ENCODE measurements at regions not wholly inside any gene's neighbourhood (a gene's known extent, or its start where the extent isn't known, plus 50 kb on each side); places are given as distances from the start of the nearest gene placed in this dataset.

- H3K4me3 ChIP-seq (ENCODE audit: low read depth, low read length) = no peak overlapping the region
- DNase-seq (ENCODE audit: low read depth) = no peak
- no peak for TF ChIP-seq CTCF (conservative IDR thresholded peaks at IDR 0.05; ENCODE audit: low read depth, low read length)
Observed at GRCh38 chr14:86104691-86105265, 574.8 kb downstream of the FLRT2 start.

- DNase-seq (ENCODE audit: low read depth) = no peak
- H3K4me3 ChIP-seq (ENCODE audit: low read depth, low read length) = no peak overlapping the region
- no peak for TF ChIP-seq CTCF (conservative IDR thresholded peaks at IDR 0.05; ENCODE audit: low read depth, low read length)
Observed at GRCh38 chr14:86094512-86094911, 564.6 kb downstream of the FLRT2 start.

- no peak for TF ChIP-seq CTCF (conservative IDR thresholded peaks at IDR 0.05; ENCODE audit: low read depth, low read length)
- DNase-seq (ENCODE audit: low read depth) = no peak
Observed at GRCh38 chr14:86091811-86092210, 561.9 kb downstream of the FLRT2 start.

GRCh38 chr14:86088156-86088555 lies 558.2 kb downstream of the FLRT2 start:
- no peak for DNase-seq (ENCODE audit: low read depth)
- no peak overlapping the region for H3K4me3 ChIP-seq (ENCODE audit: low read depth, low read length)
- TF ChIP-seq CTCF (conservative IDR thresholded peaks at IDR 0.05; ENCODE audit: low read depth, low read length) = no peak

More at GRCh38 chr14:86091811-86092210, 561.9 kb downstream of the FLRT2 start:
- H3K4me3 ChIP-seq (ENCODE audit: low read depth, low read length) = no peak overlapping the region

- no peak overlapping the region for H3K4me3 ChIP-seq (ENCODE audit: low read depth, low read length)
- DNase-seq (ENCODE audit: low read depth) = no peak
- TF ChIP-seq CTCF (conservative IDR thresholded peaks at IDR 0.05; ENCODE audit: low read depth, low read length) = no peak
Observed at GRCh38 chr14:86087377-86087776, 557.4 kb downstream of the FLRT2 start.

GRCh38 chr14:86086962-86087361 lies 557.0 kb downstream of the FLRT2 start:
- DNase-seq (ENCODE audit: low read depth) = no peak
- no peak overlapping the region for H3K4me3 ChIP-seq (ENCODE audit: low read depth, low read length)
- TF ChIP-seq CTCF (conservative IDR thresholded peaks at IDR 0.05; ENCODE audit: low read depth, low read length) = no peak

- no peak for DNase-seq (ENCODE audit: low read depth)
- TF ChIP-seq CTCF (conservative IDR thresholded peaks at IDR 0.05; ENCODE audit: low read depth, low read length) = no peak
- no peak overlapping the region for H3K4me3 ChIP-seq (ENCODE audit: low read depth, low read length)
Observed at GRCh38 chr14:86084097-86084496, 554.2 kb downstream of the FLRT2 start.
